NCI-H187 treated with DMSO at 0.1 percent for 48 hours (cell line): ENCODE measurements at regions not wholly inside any gene's neighbourhood (a gene's known extent, or its start where the extent isn't known, plus 50 kb on each side); places are given as distances from the start of the nearest gene placed in this dataset.
"Not testable (repeated sequence)": the region's sequence is repeated elsewhere in the genome, so short reads cannot be mapped to it uniquely, and the experiment has no call there.

ENCODE experiments used
- DNase-seq: peaks from one replicate; lab custom pipeline; 2025; lab: John Stamatoyannopoulos, UW

DNA sequence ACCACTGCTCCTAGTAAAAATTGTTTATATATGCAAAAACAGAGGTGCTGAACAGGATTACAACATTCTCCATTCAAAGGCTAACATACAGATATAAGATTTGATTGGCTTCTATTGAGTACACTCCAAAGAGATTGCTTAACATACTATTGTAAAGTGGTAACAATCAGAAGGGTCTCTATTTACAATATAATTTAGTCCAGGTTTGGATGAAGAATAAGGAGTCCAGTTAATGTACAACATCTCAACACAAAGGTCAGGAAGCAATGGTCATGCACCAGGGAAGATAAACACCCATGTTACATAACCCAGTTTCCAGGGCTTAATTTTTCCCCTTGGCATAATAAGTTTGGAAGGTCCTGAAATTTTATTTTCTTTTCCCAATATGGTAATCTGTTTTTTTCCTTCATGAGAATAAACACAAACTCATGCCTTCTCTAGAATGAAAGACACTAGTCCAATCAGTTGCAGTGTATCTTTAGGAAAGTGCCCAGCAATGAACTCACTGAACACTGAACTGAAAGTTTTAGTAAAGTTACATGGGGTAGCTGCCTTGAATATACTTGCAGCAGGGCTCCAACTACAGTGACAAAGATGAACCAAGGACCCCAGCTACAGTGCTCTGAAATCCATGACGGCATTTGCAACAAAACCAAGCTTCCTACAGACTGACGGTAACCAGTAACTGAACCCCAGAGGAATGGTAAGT lies 255.3 kb upstream of the GJE1 start:
- DNase-seq = no peak

GRCh38 chr6:141874930-141875602 lies 257.7 kb upstream of the GJE1 start:
- no peak for DNase-seq

DNA sequence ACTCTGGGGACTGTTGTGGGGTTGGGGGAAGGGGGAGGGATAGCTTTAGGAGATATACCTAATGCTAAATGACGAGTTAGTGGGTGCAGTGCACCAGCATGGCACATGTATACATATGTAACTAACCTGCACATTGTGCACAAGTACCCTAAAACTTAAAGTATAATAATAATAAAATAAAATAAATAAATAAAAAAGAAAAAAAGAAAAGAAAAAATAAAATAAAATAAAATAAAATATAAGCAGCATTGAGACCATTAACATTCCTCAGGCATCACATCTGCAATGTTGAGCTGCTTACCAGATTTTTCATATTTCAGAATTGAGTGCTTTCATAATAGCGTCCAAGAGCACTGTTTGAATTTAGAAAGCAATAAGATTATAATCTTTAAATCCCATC lies 263.2 kb upstream of the GJE1 start:
- DNase-seq = not testable (repeated sequence)

- no peak for DNase-seq
Observed at GRCh38 chr6:141867767-141868166, 265.0 kb upstream of the GJE1 start.

DNA sequence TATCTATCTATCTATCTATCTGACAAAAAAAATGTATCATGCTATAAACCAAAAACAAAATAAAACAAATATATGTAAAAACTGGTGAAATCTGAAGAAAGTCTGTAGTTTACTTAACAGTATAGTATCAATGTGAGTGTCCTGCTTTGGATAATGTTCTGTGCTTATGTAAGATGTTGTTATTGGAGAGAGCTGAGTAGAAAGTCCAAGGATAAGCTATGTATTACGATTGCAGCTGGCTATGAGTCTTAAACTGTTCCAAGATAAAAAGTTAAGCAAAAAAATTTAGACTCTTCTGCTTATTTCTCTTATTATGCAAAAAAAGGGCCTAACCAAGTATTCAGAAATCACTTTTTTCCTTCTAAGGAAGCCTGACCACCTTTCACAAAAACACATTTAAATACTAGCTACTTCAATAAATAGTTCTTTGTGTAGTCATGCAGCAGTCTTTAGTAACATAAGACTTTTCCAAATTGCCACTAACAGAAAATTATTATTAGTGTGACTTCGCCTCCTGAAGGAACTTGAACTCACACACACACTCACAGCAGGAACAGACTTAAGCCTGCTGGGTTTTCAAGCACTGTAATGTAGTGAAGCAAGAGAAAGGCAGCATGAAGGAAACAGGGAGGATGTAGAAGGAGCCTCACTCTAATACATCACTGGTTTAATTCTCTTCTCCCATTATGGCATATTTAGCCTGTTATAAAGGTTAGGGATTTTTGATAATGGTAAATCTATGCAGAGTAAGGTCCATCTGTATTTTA lies 265.8 kb upstream of the GJE1 start:
- no peak for DNase-seq

GRCh38 chr6:141851063-141851462 lies 281.7 kb upstream of the GJE1 start:
- DNase-seq = no peak

DNA sequence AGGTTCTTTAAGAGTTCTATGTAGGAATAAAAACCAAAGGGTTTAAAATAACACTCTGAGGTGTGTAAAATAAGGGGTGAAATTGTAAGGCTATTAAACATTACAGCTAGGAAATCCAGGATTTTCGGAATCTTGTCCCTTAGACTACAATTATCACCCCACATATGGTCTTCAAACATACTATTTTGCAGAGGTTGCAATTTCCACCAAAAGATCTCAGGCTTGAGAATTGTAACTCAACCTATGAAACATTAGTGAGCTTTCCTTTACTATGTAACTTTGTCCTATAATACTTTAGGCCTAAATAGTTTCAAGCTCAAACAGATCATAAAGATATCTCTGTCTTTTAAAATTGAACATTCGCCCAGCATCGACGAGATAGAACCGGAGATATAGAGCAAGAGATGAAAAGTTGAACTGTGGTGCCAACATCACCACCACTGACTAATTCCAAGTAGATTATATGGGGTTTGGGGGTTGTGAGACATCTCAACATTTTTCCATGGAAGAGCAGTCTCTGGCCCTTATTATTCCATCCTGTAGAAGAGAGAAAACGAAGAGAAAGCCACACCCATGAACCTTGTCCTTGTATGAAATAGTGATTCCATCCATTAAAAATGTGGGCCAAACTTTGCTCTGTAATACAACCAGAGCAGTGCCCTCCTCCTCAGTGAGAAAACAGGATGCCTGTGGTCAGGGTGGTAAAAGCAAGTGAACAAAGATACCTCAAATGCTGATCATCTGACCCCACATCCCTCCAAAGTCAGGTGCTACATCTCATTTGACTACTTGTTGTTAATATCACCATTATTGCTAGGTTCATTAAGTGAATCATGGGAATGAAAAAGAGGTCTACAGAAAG lies 284.5 kb upstream of the GJE1 start:
- no peak for DNase-seq

DNA sequence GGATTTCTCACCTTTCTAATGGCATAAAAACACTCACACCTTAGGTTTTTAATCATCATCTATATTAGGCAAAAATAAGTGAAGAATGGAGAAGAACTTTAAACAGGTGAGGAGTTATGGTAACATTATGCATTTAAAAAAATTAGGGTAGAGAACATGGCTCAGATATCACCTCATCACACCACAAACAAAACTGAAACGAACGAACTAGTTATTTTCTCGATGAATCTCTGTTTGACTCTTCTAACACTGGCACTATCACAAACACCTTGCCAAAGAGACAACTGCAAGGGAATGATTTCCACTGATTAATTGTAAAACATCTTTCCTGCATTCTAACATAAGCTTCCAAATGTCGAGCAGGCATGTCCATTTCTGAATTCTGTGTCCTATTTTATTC lies 286.1 kb upstream of the GJE1 start:
- no peak for DNase-seq

GRCh38 chr6:141843178-141843834 lies 289.4 kb upstream of the GJE1 start:
- DNase-seq = no peak

GRCh38 chr6:141833001-141833655 lies 299.6 kb upstream of the GJE1 start:
- DNase-seq = no peak

DNA sequence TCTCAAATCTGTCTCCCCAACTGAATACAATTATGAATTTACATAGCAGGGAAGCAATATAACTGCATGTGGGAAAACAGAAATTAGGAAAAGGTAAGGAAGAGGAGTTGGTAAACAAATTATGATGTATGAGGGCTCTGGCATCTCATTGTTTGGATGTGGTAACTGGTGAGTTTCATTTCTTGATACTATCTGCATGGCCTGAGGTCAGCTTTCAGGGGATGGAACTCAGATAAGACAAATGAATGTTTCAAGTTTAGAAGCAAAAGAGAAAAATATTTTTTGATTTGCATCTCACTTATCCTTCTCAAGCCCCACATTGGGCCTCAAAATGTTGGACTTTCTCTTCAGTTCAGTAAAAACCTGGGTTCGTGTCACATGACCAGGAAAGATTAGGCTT lies 302.2 kb upstream of the GJE1 start:
- no peak for DNase-seq

- DNase-seq = no peak
Observed at GRCh38 chr6:141829566-141830360, 303.0 kb upstream of the GJE1 start.

GRCh38 chr6:141824350-141824749 lies 308.4 kb upstream of the GJE1 start:
- DNase-seq = no peak

- not testable (repeated sequence) for DNase-seq
Observed at GRCh38 chr6:141815039-141815438, 317.7 kb upstream of the GJE1 start.

GRCh38 chr6:141809901-141810300 lies 322.8 kb upstream of the GJE1 start:
- no peak for DNase-seq

DNA sequence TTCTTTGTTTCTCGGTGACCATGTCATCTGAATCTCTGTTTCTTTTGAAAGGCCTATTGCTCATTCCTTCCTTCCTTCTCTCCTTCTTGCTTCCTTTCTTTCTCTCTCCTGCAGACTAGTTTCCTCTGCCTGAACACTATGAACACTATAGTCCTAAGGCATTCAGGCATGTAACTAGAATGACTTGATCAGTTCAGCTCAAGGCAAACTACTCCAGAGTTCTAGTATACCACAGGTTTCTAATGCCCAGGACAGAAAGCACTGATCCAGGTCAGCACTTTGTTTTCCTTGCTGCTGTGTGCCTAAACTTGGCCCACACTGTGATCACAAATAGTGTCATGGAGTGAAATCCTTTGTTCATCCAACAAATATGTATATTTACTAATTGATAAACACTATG lies 324.1 kb upstream of the GJE1 start:
- DNase-seq = no peak

DNA sequence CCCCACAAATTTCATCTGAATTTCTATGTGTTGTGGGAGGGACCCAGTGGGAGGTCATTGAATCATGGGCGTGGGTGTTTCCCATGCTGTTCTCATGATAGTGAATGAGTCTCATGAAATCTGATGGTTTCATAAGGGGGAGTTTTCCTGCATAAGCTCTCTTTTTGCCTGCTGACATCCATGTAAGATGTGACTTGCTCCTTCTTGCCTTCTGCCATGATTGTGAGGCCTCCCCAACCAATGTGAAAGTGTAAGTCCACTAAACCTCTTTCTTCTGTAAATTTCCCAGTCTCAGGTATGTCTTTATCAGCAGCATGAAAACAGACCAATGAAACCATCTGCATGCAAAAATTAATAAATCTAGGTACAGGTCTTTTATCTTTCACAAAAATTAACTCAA lies 331.8 kb upstream of the GJE1 start:
- not testable (repeated sequence) for DNase-seq

DNA sequence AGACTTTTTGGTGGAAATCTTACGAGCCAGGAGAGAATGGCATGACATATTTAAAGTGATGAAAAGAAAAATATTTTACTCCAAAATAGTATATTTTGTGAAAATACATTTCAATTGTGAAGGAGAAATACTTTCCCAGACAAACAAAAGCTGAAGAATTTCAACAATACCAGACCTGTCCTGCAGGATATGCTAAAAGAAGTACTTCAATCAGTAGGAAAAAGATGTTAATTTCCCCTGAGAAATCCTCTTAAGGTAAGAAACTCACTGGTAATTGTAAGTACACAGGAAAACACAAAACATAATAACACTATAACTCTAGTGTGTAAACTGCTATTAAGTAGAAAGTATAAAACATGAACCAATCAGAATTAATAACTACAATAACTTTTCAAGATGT lies 341.8 kb upstream of the GJE1 start:
- DNase-seq = no peak

GRCh38 chr6:141788096-141788495 lies 344.6 kb upstream of the GJE1 start:
- no peak for DNase-seq

DNA sequence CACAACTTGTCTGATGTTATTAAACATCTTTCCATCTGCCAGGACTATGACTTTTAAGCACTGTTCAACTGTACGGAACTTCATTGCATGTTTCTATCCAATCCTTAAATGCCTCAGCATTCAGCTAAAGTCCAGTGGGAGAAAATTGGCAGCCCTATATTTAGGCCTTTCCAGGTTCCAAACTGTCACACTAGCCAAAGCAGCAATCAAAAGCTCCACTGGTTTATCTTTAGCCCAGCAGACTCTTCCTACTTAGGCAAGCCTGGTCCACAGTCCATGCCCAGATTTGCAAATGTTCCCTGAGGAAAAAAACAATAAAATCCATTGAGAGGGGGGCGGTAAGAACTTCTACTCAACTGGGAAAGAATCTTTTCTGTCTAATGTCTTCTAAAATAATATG lies 349.1 kb upstream of the GJE1 start:
- DNase-seq = no peak
